Body of pancreas (tissue), 4 donors: ENCODE measurements at regions not wholly inside any gene's neighbourhood (a gene's known extent, or its start where the extent isn't known, plus 50 kb on each side); places are given as distances from the start of the nearest gene placed in this dataset.

ENCODE experiments used
- ATAC-seq: fragments of 150-250 bp; one replicate; pipeline ENCODE4 v1.9.1; 2016
- DNase-seq, 4 donors: peaks; one replicate each; pipeline ENCODE4 v3.0.0-alpha.2; 2019
- H3K27ac ChIP-seq, 4 donors: fragments of 200-600 bp; sonication (generic); 1 replicate in 3 of 4; 2 replicates in 1 of 4; pipeline versions ENCODE4 v1.5.1 to v1.6.1; 2016 to 2019; ENCODE audit warnings: mild to moderate bottlenecking in 1 of 4, mixed read lengths in 1 of 4, moderate library complexity in 1 of 4
- H3K27me3 ChIP-seq, 2 donors: fragments of 200-600 bp; sonication (generic); one replicate each; pipeline ENCODE4 v1.6.0; 2016; ENCODE audit warnings: mild to moderate bottlenecking in 1 of 2
- H3K36me3 ChIP-seq, 2 donors: fragments of 200-600 bp; sonication (generic); replicated peaks in 1 of 2; 2 replicates each; pipeline ENCODE4 v1.5.1; 2016; ENCODE audit warnings: low read depth in 2 of 2; ENCODE audit not compliant: insufficient read depth in 1 of 2
- H3K4me1 ChIP-seq: fragments of 200-600 bp; sonication (generic); one replicate; pipeline ENCODE4 v1.6.0; 2016
- H3K4me3 ChIP-seq, 2 donors: fragments of 200-600 bp; sonication (generic); 1 replicate in 1 of 2; 2 replicates in 1 of 2; pipeline ENCODE4 v1.5.1; 2016 to 2019
- H3K9me3 ChIP-seq, 3 donors: fragments of 200-600 bp; sonication (generic); 1 replicate in 2 of 3; 2 replicates in 1 of 3; pipeline ENCODE4 v1.5.1; 2016
- POLR2A ChIP-seq, 3 donors: fragments of 450-650 bp; IDR thresholded peaks; one replicate each; pipeline ENCODE4 v1.6.1; 2016; ENCODE audit warnings: antibody characterized with exemption in 3 of 3, mild to moderate bottlenecking in 2 of 3
- WGBS, 2 donors: methylation state at CpG; one replicate each; pipeline ENCODE4 v1.1.5; 2017; 5-methylcytosine and 5-hydroxymethylcytosine counted together
- intact Hi-C: fragments of 100-400 bp; cut with DNase I; formaldehyde crosslinking; loops from one replicate; pipeline ENCODE4 v1.15.1; 2023
- TF ChIP-seq, protein P1 (sequence below), 7 experiments: fragments of 450-650 bp in 4 of 7; fragments of 200-600 bp in 3 of 7; sonication (generic) in 3 of 7; IDR thresholded peaks; one replicate each; pipeline ENCODE4 v1.5.1; 2016 to 2019; ENCODE audit warnings: antibody characterized with exemption in 7 of 7

GRCh38 chr13:108142702-108143436, 72.5 kb downstream of the LIG4 start:
- H3K9me3 ChIP-seq: no peaks in the 10 kb centered on the region
- ATAC-seq (no peak), DNase-seq (no peak)
- WGBS, 2 donors: 48 to 50% methylated on average over 4 of the region's 4 CpGs
- H3K4me1 ChIP-seq: no peaks in the 10 kb centered on the region
- H3K36me3 ChIP-seq: no peaks in the 10 kb centered on the region
- H3K27me3 ChIP-seq: no peaks in the 10 kb centered on the region
- H3K27ac ChIP-seq: no peak overlapping the region
- no peak for TF ChIP-seq POLR2A (IDR thresholded peaks at IDR 0.05)
- TF ChIP-seq, protein P1, sequence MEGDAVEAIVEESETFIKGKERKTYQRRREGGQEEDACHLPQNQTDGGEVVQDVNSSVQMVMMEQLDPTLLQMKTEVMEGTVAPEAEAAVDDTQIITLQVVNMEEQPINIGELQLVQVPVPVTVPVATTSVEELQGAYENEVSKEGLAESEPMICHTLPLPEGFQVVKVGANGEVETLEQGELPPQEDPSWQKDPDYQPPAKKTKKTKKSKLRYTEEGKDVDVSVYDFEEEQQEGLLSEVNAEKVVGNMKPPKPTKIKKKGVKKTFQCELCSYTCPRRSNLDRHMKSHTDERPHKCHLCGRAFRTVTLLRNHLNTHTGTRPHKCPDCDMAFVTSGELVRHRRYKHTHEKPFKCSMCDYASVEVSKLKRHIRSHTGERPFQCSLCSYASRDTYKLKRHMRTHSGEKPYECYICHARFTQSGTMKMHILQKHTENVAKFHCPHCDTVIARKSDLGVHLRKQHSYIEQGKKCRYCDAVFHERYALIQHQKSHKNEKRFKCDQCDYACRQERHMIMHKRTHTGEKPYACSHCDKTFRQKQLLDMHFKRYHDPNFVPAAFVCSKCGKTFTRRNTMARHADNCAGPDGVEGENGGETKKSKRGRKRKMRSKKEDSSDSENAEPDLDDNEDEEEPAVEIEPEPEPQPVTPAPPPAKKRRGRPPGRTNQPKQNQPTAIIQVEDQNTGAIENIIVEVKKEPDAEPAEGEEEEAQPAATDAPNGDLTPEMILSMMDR (IDR thresholded peaks at IDR 0.05): no peak
- no peak overlapping the region for H3K4me3 ChIP-seq
- intact Hi-C loops: no loop called here

GRCh38 chr13:108137176-108137575, 78.2 kb downstream of the LIG4 start:
- Histone ChIP-seq H3K27ac (no peak overlapping the region), H3K9me3 (no peaks in the 10 kb centered on the region), H3K4me1 (no peaks in the 10 kb centered on the region), H3K36me3 (no peaks in the 10 kb centered on the region), H3K27me3 (no peaks in the 10 kb centered on the region), H3K4me3 (no peak overlapping the region)
- DNase-seq: no peak
- intact Hi-C loops: no loop called here
- WGBS, 2 donors: 84 to 85% methylated on average over 1 of the region's 1 CpG
- no peak for ATAC-seq
- no peak for TF ChIP-seq POLR2A (IDR thresholded peaks at IDR 0.05)
- TF ChIP-seq, protein P1 (IDR thresholded peaks at IDR 0.05): no peak

DNA sequence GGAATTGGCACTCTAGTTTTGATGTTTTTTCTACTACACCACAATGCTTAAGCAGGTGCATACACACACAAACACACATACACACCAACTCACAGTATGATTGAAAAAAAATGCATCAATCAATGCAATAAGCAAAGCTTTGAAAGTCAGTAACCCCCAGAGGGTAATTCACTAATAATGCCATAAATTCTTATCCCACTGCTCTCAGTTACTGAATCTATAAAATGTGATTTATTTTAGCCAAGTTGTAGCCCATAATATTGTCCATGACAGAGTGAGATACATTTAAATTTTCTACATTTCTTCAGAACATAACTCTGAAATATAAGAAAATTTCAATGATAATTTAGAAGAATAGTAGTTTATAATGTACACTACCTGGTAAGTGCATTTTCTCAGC, 87.9 kb downstream of the LIG4 start:
- TF ChIP-seq, protein P1 (IDR thresholded peaks at IDR 0.05): no peak
- TF ChIP-seq POLR2A (IDR thresholded peaks at IDR 0.05): no peak

DNA sequence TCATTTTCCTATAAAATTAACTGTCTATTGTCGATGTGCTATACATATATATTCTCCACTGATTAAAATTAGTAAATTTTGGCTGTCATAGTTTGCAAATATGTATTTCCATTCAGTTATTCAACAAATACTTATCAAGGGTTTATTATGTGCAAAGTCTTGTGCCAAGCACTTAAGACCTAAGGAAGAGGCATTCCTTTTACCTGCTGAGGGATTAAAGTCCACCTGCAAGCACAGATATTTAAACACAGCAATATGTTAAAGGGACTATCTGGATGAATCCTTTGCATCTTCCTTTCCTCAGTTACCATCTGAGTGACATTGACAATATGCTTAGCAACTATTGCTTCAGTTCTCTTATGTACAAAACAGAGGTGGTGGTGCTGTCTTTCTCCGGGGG, 89.3 kb downstream of the LIG4 start:
- ATAC-seq (no peak), DNase-seq (no peak)
- Histone ChIP-seq H3K27me3 (no peaks in the 10 kb centered on the region), H3K9me3 (no peaks in the 10 kb centered on the region), H3K36me3 (no peaks in the 10 kb centered on the region), H3K4me3 (no peak overlapping the region), H3K4me1 (no peaks in the 10 kb centered on the region), H3K27ac (no peak overlapping the region)
- TF ChIP-seq, protein P1 (IDR thresholded peaks at IDR 0.05): no peak
- no peak for TF ChIP-seq POLR2A (IDR thresholded peaks at IDR 0.05)
- intact Hi-C loops: no loop called here
- WGBS, 2 donors: 83 to 93% methylated on average over 2 of the region's 2 CpGs

More for the DNA sequence above, 87.9 kb downstream of the LIG4 start:
- H3K27ac ChIP-seq: no peak overlapping the region
- ATAC-seq (no peak), DNase-seq (no peak)
- intact Hi-C loops: no loop called here
- H3K4me1 ChIP-seq: no peaks in the 10 kb centered on the region
- no peaks in the 10 kb centered on the region for H3K36me3 ChIP-seq
- no peaks in the 10 kb centered on the region for H3K27me3 ChIP-seq
- no peak overlapping the region for H3K4me3 ChIP-seq
- no peaks in the 10 kb centered on the region for H3K9me3 ChIP-seq

GRCh38 chr13:108121406-108121805, 93.9 kb downstream of the LIG4 start:
- H3K36me3 ChIP-seq: no peaks in the 10 kb centered on the region
- no peak for ATAC-seq
- no peak overlapping the region for H3K4me3 ChIP-seq
- H3K9me3 ChIP-seq: no peaks in the 10 kb centered on the region
- DNase-seq: no peak
- WGBS, 2 donors: 78 to 92% methylated on average over 1 of the region's 1 CpG
- H3K4me1 ChIP-seq: no peaks in the 10 kb centered on the region
- H3K27ac ChIP-seq: no peak overlapping the region
- no peak for TF ChIP-seq POLR2A (IDR thresholded peaks at IDR 0.05)
- TF ChIP-seq, protein P1 (IDR thresholded peaks at IDR 0.05): no peak
- H3K27me3 ChIP-seq: no peaks in the 10 kb centered on the region
- intact Hi-C loops: no loop called here
